Testis (tissue), 2 donors: ENCODE measurements at regions not wholly inside any gene's neighbourhood (a gene's known extent, or its start where the extent isn't known, plus 50 kb on each side); places are given as distances from the start of the nearest gene placed in this dataset.

Experiments used
- CTCF ChIP-seq, 3 experiments: fragments of 450-650 bp in 2 of 3; fragments of 200-600 bp in 1 of 3; sonication (generic) in 1 of 3; IDR thresholded peaks; one replicate each; pipeline ENCODE4 v1.5.1; 2016 to 2019; ENCODE audit warnings: antibody characterized with exemption in 3 of 3, mild to moderate bottlenecking in 2 of 3, moderate library complexity in 1 of 3
- POLR2A ChIP-seq: fragments of 450-650 bp; IDR thresholded peaks from one replicate; pipeline ENCODE4 v1.6.1; 2017; ENCODE audit warnings: antibody characterized with exemption, mild to moderate bottlenecking, moderate library complexity

- no peak for TF ChIP-seq CTCF (IDR thresholded peaks at IDR 0.05)
- no peak for TF ChIP-seq POLR2A
Measured at GRCh38 chrX:44415639-44416386, 72.3 kb upstream of the EFHC2 start.
